ENCODE measurements at regions not wholly inside any gene's neighbourhood (a gene's known extent, or its start where the extent isn't known, plus 50 kb on each side); places are given as distances from the start of the nearest gene placed in this dataset.

DNA sequence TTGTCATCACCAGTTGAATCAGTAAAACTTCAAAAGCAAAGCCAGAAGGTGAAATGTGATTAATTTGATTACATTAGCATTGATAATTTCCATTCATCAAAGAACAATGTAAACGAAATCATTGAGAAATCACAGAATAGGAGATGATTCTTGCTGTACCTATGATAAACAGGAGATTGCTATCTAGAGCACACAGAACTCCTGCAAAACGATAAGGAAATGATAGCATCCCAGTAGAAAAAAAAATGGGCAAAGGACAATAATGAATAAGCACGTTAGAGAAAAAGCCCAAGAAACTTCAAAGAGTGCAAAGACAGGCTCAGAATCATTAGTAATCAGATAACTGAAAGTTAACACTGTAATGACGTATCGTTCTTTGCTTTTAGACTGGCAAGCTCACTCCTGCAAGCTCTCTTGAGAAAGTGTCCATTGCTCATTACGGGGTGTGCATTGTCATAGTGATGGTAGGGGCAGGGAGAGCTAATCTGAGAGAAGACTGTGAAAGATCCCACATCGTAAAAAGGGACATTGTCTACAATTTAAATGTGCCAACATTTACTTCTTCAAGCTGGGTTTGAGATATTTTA lies 143.6 kb downstream of the SPP2 start:
- no peaks in the 10 kb centered on the region for H3K27me3 ChIP-seq (ENCODE audit: control insufficient read depth, insufficient read depth, low read length)
- no peak overlapping the region for H3K4me3 ChIP-seq (ENCODE audit: low read depth, low read length)
- TF ChIP-seq, protein P1, sequence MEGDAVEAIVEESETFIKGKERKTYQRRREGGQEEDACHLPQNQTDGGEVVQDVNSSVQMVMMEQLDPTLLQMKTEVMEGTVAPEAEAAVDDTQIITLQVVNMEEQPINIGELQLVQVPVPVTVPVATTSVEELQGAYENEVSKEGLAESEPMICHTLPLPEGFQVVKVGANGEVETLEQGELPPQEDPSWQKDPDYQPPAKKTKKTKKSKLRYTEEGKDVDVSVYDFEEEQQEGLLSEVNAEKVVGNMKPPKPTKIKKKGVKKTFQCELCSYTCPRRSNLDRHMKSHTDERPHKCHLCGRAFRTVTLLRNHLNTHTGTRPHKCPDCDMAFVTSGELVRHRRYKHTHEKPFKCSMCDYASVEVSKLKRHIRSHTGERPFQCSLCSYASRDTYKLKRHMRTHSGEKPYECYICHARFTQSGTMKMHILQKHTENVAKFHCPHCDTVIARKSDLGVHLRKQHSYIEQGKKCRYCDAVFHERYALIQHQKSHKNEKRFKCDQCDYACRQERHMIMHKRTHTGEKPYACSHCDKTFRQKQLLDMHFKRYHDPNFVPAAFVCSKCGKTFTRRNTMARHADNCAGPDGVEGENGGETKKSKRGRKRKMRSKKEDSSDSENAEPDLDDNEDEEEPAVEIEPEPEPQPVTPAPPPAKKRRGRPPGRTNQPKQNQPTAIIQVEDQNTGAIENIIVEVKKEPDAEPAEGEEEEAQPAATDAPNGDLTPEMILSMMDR (IDR thresholded peaks at IDR 0.05; ENCODE audit: insufficient read depth, low read length, poor library complexity, severe bottlenecking) = no peak
- H3K36me3 ChIP-seq (ENCODE audit: control insufficient read depth, insufficient read depth, low read length) = no peaks in the 10 kb centered on the region
- no peak for DNase-seq (ENCODE audit: low read depth)

DNA sequence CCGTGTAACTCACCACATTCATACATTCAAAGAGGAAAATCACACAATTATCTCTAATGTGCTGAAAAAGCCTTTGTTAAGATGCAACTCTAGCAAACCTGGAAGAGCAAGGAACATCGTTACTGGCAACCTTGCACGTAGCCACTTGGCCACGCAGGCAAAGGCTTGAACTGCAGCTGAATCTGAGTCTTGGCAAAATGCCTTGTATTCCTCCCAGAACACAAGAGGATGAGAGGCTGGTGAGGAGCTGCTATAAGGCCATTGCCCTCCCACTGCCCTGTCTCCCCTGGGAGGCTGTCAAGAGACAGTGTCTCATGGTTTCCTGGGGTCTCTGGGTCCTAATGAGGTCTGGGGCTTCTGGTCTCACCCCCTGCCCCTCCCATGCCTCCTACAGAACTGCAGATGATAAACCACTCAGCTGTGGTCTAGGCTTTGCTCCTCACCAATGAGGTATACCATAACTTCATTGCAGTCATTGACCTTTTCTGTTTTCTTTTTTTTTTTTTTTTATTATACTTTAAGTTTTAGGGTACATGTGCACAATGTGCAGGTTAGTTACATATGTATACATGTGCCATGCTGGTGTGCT lies 141.4 kb downstream of the SPP2 start:
- no peaks in the 10 kb centered on the region for H3K27me3 ChIP-seq (ENCODE audit: control insufficient read depth, insufficient read depth, low read length)
- no peaks in the 10 kb centered on the region for H3K36me3 ChIP-seq (ENCODE audit: control insufficient read depth, insufficient read depth, low read length)
- DNase-seq (ENCODE audit: low read depth) = no peak
- TF ChIP-seq, protein P1 (IDR thresholded peaks at IDR 0.05; ENCODE audit: insufficient read depth, low read length, poor library complexity, severe bottlenecking) = no peak
- no peak overlapping the region for H3K4me3 ChIP-seq (ENCODE audit: low read depth, low read length)

DNA sequence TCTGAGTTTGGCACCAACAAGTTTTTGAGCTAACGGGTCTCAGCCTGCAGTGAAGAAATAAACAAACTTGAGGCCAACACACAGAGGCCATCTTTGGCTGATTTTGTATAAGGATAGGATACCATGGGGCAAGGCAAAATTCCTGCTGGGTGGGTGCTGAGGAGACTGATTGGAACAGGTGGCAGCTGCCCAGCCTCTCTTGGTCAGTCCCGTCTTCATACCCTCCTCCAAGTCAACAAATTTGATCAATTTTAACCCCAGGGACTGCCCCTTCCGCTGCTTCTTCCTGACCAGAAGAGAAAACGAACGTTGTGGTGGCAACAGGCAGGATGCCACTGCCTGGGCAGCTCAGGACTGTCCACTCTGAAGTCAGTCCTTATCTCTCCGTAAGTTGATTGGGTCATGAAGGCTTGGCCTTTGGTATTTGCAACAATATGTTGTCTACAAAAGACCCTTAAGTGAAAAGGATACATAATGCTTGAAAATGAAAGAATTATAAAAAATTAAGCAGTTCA lies 139.3 kb downstream of the SPP2 start:
- TF ChIP-seq, protein P1 (IDR thresholded peaks at IDR 0.05; ENCODE audit: insufficient read depth, low read length, poor library complexity, severe bottlenecking) = no peak
- Histone ChIP-seq H3K27me3 (ENCODE audit: control insufficient read depth, insufficient read depth, low read length) (no peaks in the 10 kb centered on the region), H3K36me3 (ENCODE audit: control insufficient read depth, insufficient read depth, low read length) (no peaks in the 10 kb centered on the region), H3K4me3 (ENCODE audit: low read depth, low read length) (no peak overlapping the region)
- DNase-seq (ENCODE audit: low read depth) = no peak

DNA sequence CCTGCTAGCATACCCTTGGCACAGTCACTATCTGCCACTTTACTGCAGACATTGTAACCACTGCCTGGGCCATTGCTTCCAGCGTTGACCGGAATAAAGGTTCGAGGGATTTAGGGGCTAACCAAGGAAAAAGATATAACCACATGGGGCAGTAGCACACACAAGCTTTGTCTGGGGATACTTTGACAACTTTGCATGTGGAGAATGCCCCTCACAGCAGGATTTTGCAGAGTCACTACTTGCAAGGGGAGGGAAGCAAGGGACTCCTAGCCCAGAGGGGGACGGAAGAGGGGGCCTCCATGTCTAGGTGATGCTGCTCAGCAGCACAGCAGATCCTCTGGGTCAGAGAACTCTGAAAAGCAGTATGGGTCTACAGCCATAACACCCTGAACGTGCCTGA lies 138.7 kb downstream of the SPP2 start:
- Histone ChIP-seq H3K36me3 (ENCODE audit: control insufficient read depth, insufficient read depth, low read length) (no peaks in the 10 kb centered on the region), H3K27me3 (ENCODE audit: control insufficient read depth, insufficient read depth, low read length) (no peaks in the 10 kb centered on the region), H3K4me3 (ENCODE audit: low read depth, low read length) (no peak overlapping the region)
- TF ChIP-seq, protein P1 (IDR thresholded peaks at IDR 0.05; ENCODE audit: insufficient read depth, low read length, poor library complexity, severe bottlenecking) = no peak
- DNase-seq (ENCODE audit: low read depth) = no peak

DNA sequence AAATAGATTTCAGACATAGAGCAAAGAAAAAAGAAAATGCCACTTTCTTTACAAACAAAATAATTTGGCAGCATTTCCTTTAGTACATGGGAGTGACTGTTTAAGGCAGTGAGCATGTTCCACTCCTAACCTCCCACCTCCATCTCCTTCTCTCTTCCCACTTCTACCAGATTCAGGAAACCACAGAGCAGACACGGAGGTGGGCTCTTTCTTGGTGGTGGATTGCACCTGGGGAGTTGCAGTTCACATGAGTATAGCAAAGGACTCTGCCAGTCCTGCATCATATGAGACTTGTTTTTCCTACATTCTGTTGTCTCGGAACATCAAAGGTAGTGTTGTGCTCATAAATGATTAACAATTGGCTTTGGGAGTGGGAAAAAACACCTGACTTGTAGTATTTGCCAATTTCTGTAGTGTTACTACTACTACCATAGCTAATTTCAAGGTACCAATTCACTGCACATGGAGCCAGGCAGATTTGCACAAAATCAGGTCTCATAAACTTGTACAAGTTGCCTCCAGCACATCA lies 137.2 kb downstream of the SPP2 start:
- no peak overlapping the region for H3K4me3 ChIP-seq (ENCODE audit: low read depth, low read length)
- no peak for DNase-seq (ENCODE audit: low read depth)
- TF ChIP-seq, protein P1 (IDR thresholded peaks at IDR 0.05; ENCODE audit: insufficient read depth, low read length, poor library complexity, severe bottlenecking) = no peak
- no peaks in the 10 kb centered on the region for H3K36me3 ChIP-seq (ENCODE audit: control insufficient read depth, insufficient read depth, low read length)
- no peaks in the 10 kb centered on the region for H3K27me3 ChIP-seq (ENCODE audit: control insufficient read depth, insufficient read depth, low read length)
